CD14-positive monocyte (primary cell): ENCODE measurements at regions not wholly inside any gene's neighbourhood (a gene's known extent, or its start where the extent isn't known, plus 50 kb on each side); places are given as distances from the start of the nearest gene placed in this dataset.

Experiments used
- DNase-seq, 3 donors: peaks; one replicate each; pipeline ENCODE4 v3.0.0-alpha.2; 2011 to 2022
- H2AFZ ChIP-seq: 2 replicates; pipeline ENCODE4 v1.6.0; 2012; ENCODE audit warnings: mild to moderate bottlenecking, low read depth, low read length, inconsistent platforms; ENCODE audit not compliant: insufficient read depth, poor library complexity, severe bottlenecking
- H3K27ac ChIP-seq, 2 donors: 1 replicate in 1 of 2; 2 replicates in 1 of 2; pipeline ENCODE4 v1.5.1; 2012 to 2013; ENCODE audit warnings: low read length in 2 of 2, control low read depth in 1 of 2, inconsistent platforms in 1 of 2, low read depth in 1 of 2, mild to moderate bottlenecking in 1 of 2
- H3K27me3 ChIP-seq, 2 donors: one replicate each; pipeline versions ENCODE4 v1.6.0 to v1.6.1; 2011 to 2013; ENCODE audit warnings: low read length in 2 of 2; ENCODE audit not compliant: control insufficient read depth in 2 of 2, insufficient read depth in 2 of 2
- H3K36me3 ChIP-seq, 2 donors: replicated peaks in 1 of 2; 1 replicate in 1 of 2; 2 replicates in 1 of 2; pipeline versions ENCODE4 v1.5.1 to v1.6.1; 2012 to 2013; ENCODE audit warnings: low read length in 2 of 2, control low read depth in 1 of 2, inconsistent platforms in 1 of 2, mild to moderate bottlenecking in 1 of 2; ENCODE audit not compliant: insufficient read depth in 2 of 2, control insufficient read depth in 1 of 2
- H3K4me1 ChIP-seq, 2 donors: 1 replicate in 1 of 2; 2 replicates in 1 of 2; pipeline versions ENCODE4 v1.5.1 to v1.6.1; 2012 to 2013; ENCODE audit warnings: low read length in 2 of 2, control low read depth in 1 of 2, inconsistent platforms in 1 of 2, mild to moderate bottlenecking in 1 of 2, moderate library complexity in 1 of 2; ENCODE audit not compliant: insufficient read depth in 2 of 2, control insufficient read depth in 1 of 2
- H3K4me2 ChIP-seq: replicated peaks from 2 replicates; pipeline ENCODE3; 2012; ENCODE audit warnings: low read length, moderate library complexity, mild to moderate bottlenecking; ENCODE audit not compliant: poor library complexity, severe bottlenecking; ENCODE audit errors: extremely low read depth
- H3K4me3 ChIP-seq, 3 experiments: fragments of 200-600 bp in 1 of 3; sonication (generic) in 1 of 3; replicated peaks in 1 of 3; 1 replicate in 2 of 3; 2 replicates in 1 of 3; pipeline ENCODE4 v1.5.1; 2011 to 2013; ENCODE audit warnings: low read length in 3 of 3, mild to moderate bottlenecking in 3 of 3, control low read depth in 2 of 3, low read depth in 2 of 3, inconsistent platforms in 1 of 3, moderate library complexity in 1 of 3
- H3K79me2 ChIP-seq: 2 replicates; pipeline ENCODE4 v1.6.0; 2012; ENCODE audit warnings: mild to moderate bottlenecking, control low read depth, inconsistent platforms, low read length, moderate library complexity; ENCODE audit not compliant: insufficient read depth
- H3K9ac ChIP-seq: 2 replicates; pipeline ENCODE4 v1.6.0; 2017; ENCODE audit warnings: low read length, mild to moderate bottlenecking; ENCODE audit not compliant: insufficient read depth, poor library complexity, severe bottlenecking
- H3K9me3 ChIP-seq, 2 donors: replicated peaks in 1 of 2; 1 replicate in 1 of 2; 2 replicates in 1 of 2; pipeline versions ENCODE4 v1.5.1 to v1.6.1; 2012 to 2013; ENCODE audit warnings: low read length in 2 of 2, control low read depth in 1 of 2; ENCODE audit not compliant: control insufficient read depth in 1 of 2, insufficient read depth in 1 of 2
- H4K20me1 ChIP-seq: 2 replicates; pipeline ENCODE4 v1.6.0; 2012; ENCODE audit warnings: mild to moderate bottlenecking, low read length, control low read depth, moderate library complexity; ENCODE audit not compliant: insufficient read depth
- H3K27ac Mint-ChIP-seq, 7 donors: one replicate each; pipeline ENCODE4 v1.8.0; 2020; ENCODE audit warnings: mild to moderate bottlenecking in 7 of 7, mixed read lengths in 7 of 7, moderate library complexity in 6 of 7, inconsistent platforms in 2 of 7
- H3K27me3 Mint-ChIP-seq, 3 donors: one replicate each; pipeline ENCODE4 v1.8.0; 2021 to 2022; ENCODE audit warnings: low read depth in 3 of 3, mild to moderate bottlenecking in 3 of 3, mixed read lengths in 3 of 3, moderate library complexity in 3 of 3, inconsistent platforms in 1 of 3
- H3K36me3 Mint-ChIP-seq, 2 donors: one replicate each; pipeline ENCODE4 v1.8.0; 2020; ENCODE audit warnings: mixed read lengths in 2 of 2, inconsistent platforms in 1 of 2, mild to moderate bottlenecking in 1 of 2
- H3K4me1 Mint-ChIP-seq: one replicate; pipeline ENCODE4 v1.8.0; 2020; ENCODE audit warnings: mild to moderate bottlenecking, mixed read lengths
- H3K4me3 Mint-ChIP-seq, 2 donors: one replicate each; pipeline ENCODE4 v1.8.0; 2020; ENCODE audit warnings: mild to moderate bottlenecking in 2 of 2, mixed read lengths in 2 of 2, moderate library complexity in 1 of 2
- H3K9me3 Mint-ChIP-seq, 7 donors: one replicate each; pipeline ENCODE4 v1.8.0; 2020 to 2022; ENCODE audit warnings: mixed read lengths in 7 of 7, mild to moderate bottlenecking in 6 of 7, moderate library complexity in 6 of 7, inconsistent platforms in 2 of 7
- CTCF ChIP-seq: fragments of 200-600 bp; IDR thresholded peaks from one replicate; pipeline ENCODE4 v1.8.0; 2022; ENCODE audit warnings: antibody characterized with exemption, mild to moderate bottlenecking
- WGBS: methylation state at CpG from one replicate; pipeline ENCODE4 v1.1.5; 2013; ENCODE audit warnings: missing lambda C conversion rate; ENCODE audit not compliant: insufficient coverage; 5-methylcytosine and 5-hydroxymethylcytosine counted together
- intact Hi-C, 2 donors: fragments of 100-400 bp; cut with micrococcal nuclease; formaldehyde crosslinking; loops; one replicate each; pipeline versions ENCODE4 v1.15.0 to v1.15.1; 2023

- no peak overlapping the region for H2AFZ ChIP-seq
- H3K36me3 ChIP-seq: no peaks in the 10 kb centered on the region
- no peak overlapping the region for H3K27ac Mint-ChIP-seq
- no peak overlapping the region for H3K4me2 ChIP-seq
- no peaks in the 10 kb centered on the region for H3K36me3 Mint-ChIP-seq
- H3K27me3 Mint-ChIP-seq: peaks cover 4 to 5% (median 4%) of the 10 kb centered on the region in 3 donors
- no peak overlapping the region for H3K9ac ChIP-seq
- no peaks in the 10 kb centered on the region for H3K9me3 ChIP-seq
- DNase-seq: no peak
- WGBS: 84% methylated on average over 4 of the region's 4 CpGs
- H3K4me3 Mint-ChIP-seq: no peak overlapping the region
- H3K79me2 ChIP-seq: no peaks in the 10 kb centered on the region
- no peak overlapping the region for H3K27ac ChIP-seq
- H3K4me3 ChIP-seq: no peak overlapping the region
- H3K9me3 Mint-ChIP-seq: peaks cover 0 to 3% (median 0%) of the 10 kb centered on the region in 7 donors
- no peak for TF ChIP-seq CTCF
- H3K27me3 ChIP-seq: peaks cover 0 to 3% of the 10 kb centered on the region in 2 donors
- H3K4me1 ChIP-seq: no peaks in the 10 kb centered on the region
- H4K20me1 ChIP-seq: no peaks in the 10 kb centered on the region
- intact Hi-C loops: no loop called here
- no peaks in the 10 kb centered on the region for H3K4me1 Mint-ChIP-seq
These were observed 139.9 kb downstream of the CSNK2A3 start for GRCh38 chr11:11213117-11213516.

DNA sequence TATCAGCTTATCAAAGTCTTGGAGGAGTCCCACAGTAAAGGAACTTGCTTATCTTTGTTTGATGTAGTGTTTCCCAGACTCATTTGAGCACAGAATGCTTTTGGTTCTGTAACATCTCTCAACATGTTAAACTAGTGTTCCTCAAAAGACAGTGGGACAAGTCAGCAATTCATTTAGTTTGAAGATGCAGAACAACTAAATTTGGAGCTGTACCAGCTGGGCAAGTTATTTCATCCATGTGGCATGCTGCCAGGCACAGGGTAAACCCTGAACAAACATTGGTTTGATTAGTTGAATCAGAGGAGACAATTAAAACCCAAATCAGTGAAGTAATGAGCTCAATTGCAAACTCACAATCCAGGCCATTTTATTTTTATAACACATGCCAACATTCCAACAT lies 141.2 kb downstream of the CSNK2A3 start:
- Histone ChIP-seq H3K9me3 (no peaks in the 10 kb centered on the region), H4K20me1 (no peaks in the 10 kb centered on the region), H3K27ac (no peak overlapping the region), H3K27me3 (peaks cover 0 to 3% of the 10 kb centered on the region in 2 donors), H3K9ac (no peak overlapping the region), H2AFZ (no peak overlapping the region), H3K36me3 (no peaks in the 10 kb centered on the region), H3K4me1 (no peaks in the 10 kb centered on the region), H3K4me3 (no peak overlapping the region), H3K79me2 (no peaks in the 10 kb centered on the region), H3K4me2 (no peak overlapping the region)
- no peaks in the 10 kb centered on the region for H3K36me3 Mint-ChIP-seq
- H3K9me3 Mint-ChIP-seq: peaks cover 0 to 3% (median 0%) of the 10 kb centered on the region in 7 donors
- no peak for TF ChIP-seq CTCF
- no peak overlapping the region for H3K4me3 Mint-ChIP-seq
- H3K27me3 Mint-ChIP-seq: peaks cover 4 to 5% (median 4%) of the 10 kb centered on the region in 3 donors
- DNase-seq: no peak
- intact Hi-C loops: no loop called here
- no peaks in the 10 kb centered on the region for H3K4me1 Mint-ChIP-seq
- no peak overlapping the region for H3K27ac Mint-ChIP-seq
